ENCODE measurements at regions not wholly inside any gene's neighbourhood (a gene's known extent, or its start where the extent isn't known, plus 50 kb on each side); places are given as distances from the start of the nearest gene placed in this dataset.
"Not testable (repeated sequence)": the region's sequence is repeated elsewhere in the genome, so short reads cannot be mapped to it uniquely, and the experiment has no call there.

DNA sequence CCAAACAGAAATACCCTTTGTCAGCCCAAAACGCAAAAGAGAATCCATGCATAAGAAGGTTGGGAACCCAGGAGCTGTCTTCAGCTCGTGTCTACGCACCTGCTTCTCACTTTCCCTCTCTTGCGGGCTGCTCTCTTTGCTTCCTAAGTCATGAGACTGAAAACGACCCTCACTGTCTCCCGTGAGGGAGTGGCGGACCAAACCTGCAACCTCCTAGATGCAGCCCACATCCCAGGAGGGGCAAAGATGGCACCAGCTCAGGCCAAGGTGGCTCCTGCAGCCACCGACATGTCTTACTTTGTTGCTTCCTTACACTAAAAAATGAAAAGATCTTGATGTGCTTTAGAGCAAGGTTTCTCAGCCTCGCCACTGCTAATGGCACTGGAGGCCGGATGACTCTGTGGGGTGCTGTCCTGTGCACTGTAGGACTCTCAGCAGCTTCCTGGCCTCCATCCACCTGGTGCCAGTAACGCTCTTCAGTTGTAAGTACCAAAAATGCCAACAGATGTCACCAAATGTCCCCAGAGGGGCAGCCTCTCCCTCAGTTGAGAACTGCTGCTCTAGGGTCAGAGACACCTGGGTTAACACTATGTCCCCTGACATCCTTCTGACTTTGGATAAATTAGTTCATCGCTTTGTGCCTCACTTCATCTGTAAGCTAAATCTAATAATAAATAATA is 179.8 kb upstream of the PFKP start:
- no peak for DNase-seq

GRCh38 chr10:2886662-2887061 is 180.7 kb upstream of the PFKP start:
- no peak for DNase-seq

DNA sequence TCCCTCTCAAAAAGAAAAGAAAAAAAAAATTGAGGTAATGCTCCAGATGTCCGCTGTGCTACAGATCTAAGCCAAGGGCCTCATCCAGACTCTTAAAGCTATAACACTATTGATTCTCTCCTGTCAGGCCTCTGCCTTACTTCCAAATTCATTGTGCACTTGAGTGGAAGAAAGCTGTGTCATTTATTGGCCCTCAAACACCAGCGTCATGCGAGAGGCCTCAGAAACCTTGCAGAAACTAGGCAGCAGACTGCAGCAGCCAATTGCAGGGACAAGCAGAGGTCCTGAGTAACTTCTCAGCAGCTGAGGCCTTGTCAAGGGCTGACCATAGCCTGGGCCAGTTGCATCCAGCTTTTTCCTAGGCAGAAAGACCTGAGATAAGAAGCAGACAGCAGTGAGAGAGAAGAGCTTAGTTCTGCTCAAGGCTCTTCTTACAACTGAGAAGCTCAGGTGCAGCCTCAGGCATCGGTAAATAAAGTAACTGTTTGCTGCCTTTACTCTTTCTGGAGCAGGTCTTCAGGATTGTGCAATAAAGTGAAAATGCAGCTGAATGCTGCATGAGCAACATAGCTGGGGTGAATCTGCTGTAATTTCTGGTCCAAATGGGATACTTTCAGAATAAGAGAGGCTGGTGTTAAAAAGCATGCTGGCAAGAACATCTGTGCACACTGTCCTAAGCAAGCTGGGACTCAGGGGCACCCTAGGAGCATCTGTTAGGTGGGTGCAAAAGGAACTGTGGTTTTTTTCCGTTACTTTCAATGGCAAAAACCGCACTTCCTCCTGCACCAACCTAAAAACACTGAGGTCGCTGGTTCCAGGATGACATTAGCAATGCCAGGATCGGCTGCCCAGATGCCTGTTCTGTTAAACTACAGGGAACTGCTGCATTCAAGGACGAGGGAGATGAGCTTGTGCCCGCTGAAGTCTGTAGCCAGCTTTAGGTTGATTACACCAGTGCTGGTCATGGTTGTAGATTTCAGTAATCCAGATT is 181.8 kb upstream of the PFKP start:
- DNase-seq = no peak

GRCh38 chr10:2883983-2884540 is 183.3 kb upstream of the PFKP start:
- DNase-seq = not testable (repeated sequence)

DNA sequence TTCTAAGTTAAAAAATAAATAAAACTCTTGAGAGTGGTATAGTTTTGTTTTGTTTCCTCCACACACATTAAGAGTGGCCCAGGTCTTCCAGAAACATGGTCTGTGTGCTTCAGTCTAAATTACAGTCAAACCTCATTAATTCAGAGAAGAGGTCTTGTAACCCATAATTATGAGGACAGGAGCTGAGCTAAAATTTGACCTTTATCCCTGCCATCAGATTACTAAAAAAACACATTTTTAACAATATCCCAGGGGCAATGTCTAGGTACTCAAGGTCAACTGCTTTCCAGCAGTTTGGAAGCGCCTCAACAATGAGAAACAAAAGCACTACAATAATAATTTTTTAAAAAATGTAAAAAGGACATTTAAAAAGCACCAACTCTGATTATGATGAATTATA is 184.1 kb upstream of the PFKP start:
- peak; percentile 43 for DNase-seq

- DNase-seq = peak; percentile 66
Observed at GRCh38 chr10:2882628-2883027, 184.7 kb upstream of the PFKP start.

- no peak for DNase-seq
Observed at GRCh38 chr10:2881720-2882620, 185.4 kb upstream of the PFKP start.

DNA sequence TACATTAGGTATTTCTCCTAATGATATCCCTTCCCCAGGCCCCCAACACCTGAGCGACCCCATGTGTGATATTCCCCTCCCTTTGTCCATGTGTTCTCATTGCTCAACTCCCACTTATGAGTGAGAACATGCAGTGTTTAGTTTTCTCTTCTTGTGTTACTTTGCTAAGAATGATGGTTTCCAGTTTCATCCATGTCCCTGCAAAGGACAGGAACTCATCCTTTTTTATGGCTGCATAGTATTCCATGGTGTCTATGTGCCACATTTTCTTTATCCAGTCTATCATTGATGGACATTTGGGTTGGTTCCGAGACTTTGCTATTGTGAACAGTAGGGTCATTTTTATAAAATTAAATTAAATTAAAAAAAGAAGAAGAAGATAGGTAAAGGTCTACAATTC is 187.3 kb upstream of the PFKP start:
- DNase-seq = not testable (repeated sequence)

DNA sequence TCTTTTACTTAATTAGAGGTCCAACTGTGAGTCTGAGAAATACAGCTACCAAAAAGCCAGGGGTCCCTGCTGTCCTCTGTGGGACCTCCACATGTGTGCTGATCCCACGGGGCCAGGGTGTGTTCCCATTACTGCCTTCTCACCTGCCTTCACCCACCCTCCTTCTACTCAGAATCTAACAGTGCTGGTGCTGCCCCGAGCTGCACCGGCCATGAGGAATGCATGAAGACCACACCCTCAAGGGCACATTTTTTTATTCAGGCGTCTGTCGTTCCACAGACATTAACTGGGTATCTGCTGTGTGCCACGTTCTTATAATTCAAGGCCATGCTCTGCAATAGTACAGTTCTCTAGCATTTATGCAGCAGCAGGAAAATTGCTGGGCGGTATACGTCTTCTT is 188.5 kb upstream of the PFKP start:
- no peak for DNase-seq

DNA sequence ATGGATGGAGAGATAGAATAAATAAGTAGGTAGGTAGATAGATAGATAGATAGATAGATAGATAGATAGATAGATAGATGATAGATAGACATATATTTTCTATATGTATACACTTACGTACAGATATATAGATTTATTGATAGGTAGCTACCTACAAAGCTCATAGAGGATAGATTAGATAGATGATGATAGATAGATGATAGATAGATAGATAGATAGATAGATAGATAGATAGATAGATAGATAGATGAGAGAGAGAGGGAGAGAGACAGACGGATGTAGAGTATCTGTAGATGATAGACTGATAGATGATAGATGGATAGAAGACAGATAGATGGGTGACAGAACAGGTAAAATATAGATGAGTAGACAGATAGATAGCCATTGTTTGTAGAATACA is 191.3 kb upstream of the PFKP start:
- no peak for DNase-seq

DNA sequence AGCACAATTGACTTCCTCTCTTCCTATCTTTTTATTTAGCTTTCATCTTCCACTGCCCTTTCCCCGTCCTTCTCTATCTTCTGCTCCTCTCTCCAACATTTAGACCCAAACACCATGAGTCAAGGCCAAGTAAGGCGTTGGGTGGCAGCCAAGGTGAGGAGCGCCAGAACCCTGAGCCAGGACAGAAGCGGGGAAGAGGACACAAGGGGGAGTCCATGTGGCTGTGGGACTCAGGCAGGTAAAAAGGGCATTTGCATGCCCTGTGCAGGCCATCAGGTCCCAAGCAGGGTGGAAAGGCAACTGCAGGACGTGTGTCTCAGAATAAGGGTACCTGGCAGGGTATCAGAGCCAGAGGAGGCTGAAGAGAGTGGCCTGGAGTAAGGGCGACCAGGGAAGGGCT is 192.4 kb upstream of the PFKP start:
- DNase-seq = no peak

DNA sequence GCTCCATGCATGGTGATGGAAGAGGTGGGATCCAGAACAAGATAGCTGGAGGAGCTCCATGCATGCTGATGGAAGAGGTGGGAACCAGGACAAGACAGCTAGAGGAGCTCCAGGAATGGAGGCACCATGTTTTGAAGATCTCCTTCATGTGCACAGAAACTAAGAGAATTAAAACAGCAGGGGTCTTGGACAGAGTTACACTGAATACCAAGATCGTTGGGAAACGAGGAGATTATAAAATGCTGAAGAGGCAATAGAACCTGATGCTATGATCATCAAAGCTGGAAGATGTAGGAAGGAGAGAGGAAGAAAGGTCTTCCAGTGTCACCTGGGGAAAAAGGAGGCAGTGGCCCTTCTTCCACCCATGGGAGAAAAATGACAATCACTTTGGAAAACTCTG is 193.6 kb upstream of the PFKP start:
- no peak for DNase-seq

GRCh38 chr10:2871673-2872219 is 195.6 kb upstream of the PFKP start:
- DNase-seq = no peak

DNA sequence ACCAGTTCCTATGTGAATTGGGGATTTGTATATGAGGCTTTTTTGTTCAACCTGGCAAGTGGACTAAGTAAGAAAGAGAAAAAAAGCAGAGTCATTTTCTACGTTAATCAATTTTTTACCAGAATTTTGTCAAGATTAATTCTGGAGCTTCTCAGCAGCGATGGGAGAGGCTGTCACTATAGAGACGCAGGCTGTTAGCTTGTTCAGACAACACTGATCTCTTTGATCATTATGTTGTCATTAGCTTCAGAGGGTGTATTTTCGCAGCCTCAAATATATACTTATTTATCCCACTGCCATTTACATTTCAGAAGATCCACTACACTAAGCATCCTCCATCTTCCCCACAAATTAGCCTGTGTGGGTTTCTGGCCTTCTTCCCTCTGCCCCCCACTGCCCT is 196.7 kb upstream of the PFKP start:
- DNase-seq = no peak

DNA sequence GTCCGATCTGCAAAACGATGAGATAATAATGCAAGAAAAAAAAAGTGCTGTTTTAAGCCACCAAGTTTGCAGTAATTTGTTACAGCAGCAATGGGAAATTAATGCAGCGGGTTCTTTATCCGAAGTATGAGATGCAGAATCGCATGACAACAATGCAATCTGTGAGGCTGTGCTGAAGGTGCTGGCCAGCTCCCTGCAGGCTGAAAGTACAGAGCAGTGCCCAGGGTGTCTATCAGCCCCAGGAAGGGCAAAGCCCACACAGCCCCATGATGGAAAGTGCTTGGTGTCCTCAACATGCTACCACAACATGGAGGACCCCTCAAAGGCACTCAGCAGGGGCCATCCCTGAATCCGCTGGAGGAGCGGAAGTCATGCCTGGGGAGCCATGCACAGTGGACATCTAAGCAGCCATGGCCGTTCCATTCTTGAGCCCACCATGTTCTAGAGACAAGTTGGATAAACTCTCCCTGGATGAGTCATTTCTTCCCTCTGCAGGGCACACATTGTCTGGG is 199.5 kb upstream of the PFKP start:
- no peak for DNase-seq

- no peak for DNase-seq
Observed at GRCh38 chr10:2866569-2866968, 200.8 kb upstream of the PFKP start.

- DNase-seq = no peak
Observed at GRCh38 chr10:2861632-2862210, 205.6 kb upstream of the PFKP start.

DNA sequence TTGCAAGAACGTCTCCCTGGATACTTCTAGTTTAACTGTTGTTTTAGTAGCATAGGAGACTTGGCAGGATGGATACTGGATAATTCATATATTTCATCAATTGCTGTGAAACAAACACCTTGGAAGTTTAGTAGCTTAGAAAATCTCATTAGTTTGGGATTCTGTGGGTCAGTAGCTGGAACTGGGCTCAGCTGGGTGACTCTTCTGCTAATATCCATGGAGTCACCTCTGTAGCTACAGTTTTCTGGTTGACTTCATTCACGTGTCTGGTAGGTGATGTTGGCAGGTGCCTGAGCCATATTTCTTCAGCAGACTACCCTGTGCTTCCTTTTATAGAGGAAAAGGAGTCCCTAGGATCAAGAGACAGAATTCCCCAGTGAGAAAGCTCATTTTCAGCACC is 208.9 kb upstream of the PFKP start:
- no peak for DNase-seq

DNA sequence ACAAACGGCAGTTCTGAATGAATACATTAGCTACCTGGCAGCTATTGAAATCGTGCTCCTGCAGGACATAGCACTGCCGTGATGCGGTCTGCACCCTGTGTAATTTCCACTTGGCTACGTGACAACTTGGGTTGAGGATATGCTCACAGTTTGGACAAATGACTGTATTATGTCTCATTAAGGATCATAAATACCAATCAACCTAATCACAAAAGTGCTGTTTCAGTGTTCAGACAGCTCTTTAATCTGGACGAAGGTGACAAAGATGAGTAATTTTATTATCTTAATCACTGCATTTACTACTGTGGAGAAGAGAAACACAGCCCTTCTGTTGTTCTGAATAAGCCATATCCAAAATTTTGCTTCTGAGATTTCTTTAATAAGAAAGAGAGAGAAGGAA is 210.8 kb upstream of the PFKP start:
- peak; percentile 8 for DNase-seq

DNA sequence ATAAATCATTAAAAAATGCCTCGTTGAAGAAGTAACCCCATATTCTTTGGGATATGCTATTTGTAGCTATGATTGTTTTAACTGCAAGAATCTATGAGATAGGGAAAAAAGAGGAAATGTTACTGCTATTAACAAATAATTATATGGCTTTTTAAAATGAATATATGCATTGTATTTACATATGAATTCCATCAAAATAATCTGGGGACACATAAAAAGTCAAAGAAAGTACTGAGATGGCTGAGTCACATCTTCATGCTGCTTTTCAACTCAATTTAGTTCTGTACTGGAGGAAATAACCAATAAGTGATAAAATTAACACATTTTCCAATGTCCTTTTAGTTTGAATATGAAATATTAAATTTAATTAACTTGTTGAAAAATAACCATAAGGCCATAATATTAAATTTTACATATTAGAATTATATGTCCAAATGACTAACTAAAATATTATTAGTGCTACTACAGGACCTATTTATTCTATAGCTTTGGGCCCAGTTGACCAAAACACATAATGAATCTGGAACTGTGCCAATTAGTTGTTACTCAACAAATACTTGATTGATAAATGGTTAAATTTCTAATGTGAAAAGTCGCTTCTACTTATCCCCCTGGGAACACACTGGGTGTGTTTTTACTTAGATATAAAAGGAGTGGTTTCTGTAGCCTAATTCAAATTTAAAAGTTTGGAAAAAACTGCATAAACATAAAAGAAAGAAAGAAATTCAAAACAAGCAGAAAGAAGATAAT is 214.6 kb upstream of the PFKP start:
- DNase-seq = peak; percentile 1

DNA sequence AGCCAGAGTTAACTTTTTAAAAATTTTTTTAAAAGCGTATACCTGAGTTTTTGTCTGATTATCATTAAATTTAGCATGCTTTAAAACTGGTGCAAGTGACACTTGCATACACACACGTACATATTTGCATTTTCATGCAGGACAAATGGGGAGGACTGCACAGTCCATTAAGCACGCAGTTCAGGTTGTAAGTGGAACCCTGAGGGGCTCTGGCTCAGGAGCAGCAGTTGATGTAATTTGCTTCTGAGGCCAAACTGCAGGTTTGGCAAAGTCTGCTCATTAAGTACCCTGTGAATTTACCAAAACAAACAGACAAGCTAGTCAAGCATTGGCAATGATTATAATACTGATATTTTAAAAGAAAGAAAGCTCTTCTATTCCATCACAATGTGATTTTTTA is 215.8 kb upstream of the PFKP start:
- DNase-seq = peak; percentile 54
